ENCODE measurements at regions not wholly inside any gene's neighbourhood (a gene's known extent, or its start where the extent isn't known, plus 50 kb on each side); places are given as distances from the start of the nearest gene placed in this dataset.

- TF ChIP-seq CTCF (IDR thresholded peaks at IDR 0.05) (no peak), EZH2 (IDR thresholded peaks at IDR 0.05; ENCODE audit: borderline replicate concordance, insufficient read depth, low read depth, low read length, poor library complexity, severe bottlenecking) (no peak)
These were observed 151.4 kb downstream of the PTGER3 start for GRCh38 chr1:70896224-70896623.
